Skeletal muscle satellite cell (primary cell): ENCODE measurements at regions not wholly inside any gene's neighbourhood (a gene's known extent, or its start where the extent isn't known, plus 50 kb on each side); places are given as distances from the start of the nearest gene placed in this dataset.

Experiments
- H3K27me3 ChIP-seq: 2 replicates; pipeline ENCODE4 v1.7.0; 2013; ENCODE audit warnings: low read length; ENCODE audit not compliant: control insufficient read depth, insufficient read depth
- H3K36me3 ChIP-seq: 2 replicates; pipeline ENCODE4 v1.7.0; 2013; ENCODE audit warnings: mild to moderate bottlenecking, control low read depth, low read length; ENCODE audit not compliant: insufficient read depth
- H3K4me1 ChIP-seq: 2 replicates; pipeline ENCODE4 v1.7.0; 2013; ENCODE audit warnings: low read length; ENCODE audit not compliant: control insufficient read depth, insufficient read depth
- H3K4me2 ChIP-seq: 2 replicates; pipeline ENCODE4 v1.7.0; 2013; ENCODE audit warnings: mild to moderate bottlenecking, low read length
- H3K4me3 ChIP-seq: 2 replicates; pipeline ENCODE4 v1.7.0; 2013; ENCODE audit warnings: low read length
- H3K9ac ChIP-seq: 2 replicates; pipeline ENCODE4 v1.7.0; 2013; ENCODE audit warnings: mild to moderate bottlenecking, low read depth, low read length, moderate library complexity
- H3K9me3 ChIP-seq: replicated peaks from 2 replicates; pipeline ENCODE4 v1.7.0; 2013; ENCODE audit warnings: mild to moderate bottlenecking, control low read depth, low read length

DNA sequence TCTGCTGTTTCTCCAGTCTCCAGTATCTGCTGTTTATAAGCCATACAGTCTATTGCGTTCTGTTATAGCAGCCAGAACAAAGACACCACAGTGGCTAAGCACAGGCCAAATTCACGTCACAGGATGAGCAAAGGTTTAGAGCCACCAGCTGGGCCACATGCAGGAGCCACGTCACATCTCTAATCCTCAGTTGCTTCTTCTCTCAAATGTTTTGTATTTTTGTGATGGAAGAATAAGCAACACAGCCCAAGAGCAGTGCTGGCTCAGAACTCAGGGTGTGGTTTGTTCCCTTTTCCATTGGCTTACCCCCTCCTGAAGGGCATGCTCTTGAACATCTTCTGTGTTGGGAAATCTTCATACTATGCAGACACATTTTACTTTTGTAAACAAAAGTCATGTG is 309.4 kb upstream of the CDH5 start:
- H3K36me3 ChIP-seq: no peaks in the 10 kb centered on the region
- no peak overlapping the region for H3K9ac ChIP-seq
- H3K4me1 ChIP-seq: no peaks in the 10 kb centered on the region
- H3K4me3 ChIP-seq: no peak overlapping the region
- peaks cover 5% of the 10 kb centered on the region for H3K27me3 ChIP-seq
- H3K9me3 ChIP-seq: no peaks in the 10 kb centered on the region
- H3K4me2 ChIP-seq: no peak overlapping the region

GRCh38 chr16:66054095-66054494 is 312.4 kb upstream of the CDH5 start:
- Histone ChIP-seq H3K9ac (no peak overlapping the region), H3K4me1 (no peaks in the 10 kb centered on the region), H3K4me3 (no peak overlapping the region), H3K9me3 (no peaks in the 10 kb centered on the region), H3K27me3 (peaks cover 5% of the 10 kb centered on the region), H3K4me2 (no peak overlapping the region), H3K36me3 (no peaks in the 10 kb centered on the region)

GRCh38 chr16:66052745-66053144 is 313.7 kb upstream of the CDH5 start:
- no peak overlapping the region for H3K9ac ChIP-seq
- no peaks in the 10 kb centered on the region for H3K36me3 ChIP-seq
- peaks cover 5% of the 10 kb centered on the region for H3K27me3 ChIP-seq
- no peaks in the 10 kb centered on the region for H3K4me1 ChIP-seq
- H3K4me3 ChIP-seq: no peak overlapping the region
- no peaks in the 10 kb centered on the region for H3K9me3 ChIP-seq
- H3K4me2 ChIP-seq: no peak overlapping the region

- Histone ChIP-seq H3K27me3 (no peaks in the 10 kb centered on the region), H3K9ac (no peak overlapping the region), H3K9me3 (no peaks in the 10 kb centered on the region), H3K4me1 (no peaks in the 10 kb centered on the region), H3K4me2 (no peak overlapping the region), H3K4me3 (no peak overlapping the region), H3K36me3 (no peaks in the 10 kb centered on the region)
Observed at GRCh38 chr16:66050991-66051390, 315.5 kb upstream of the CDH5 start.

- Histone ChIP-seq H3K9ac (no peak overlapping the region), H3K4me2 (no peak overlapping the region), H3K36me3 (no peaks in the 10 kb centered on the region), H3K4me3 (no peak overlapping the region), H3K4me1 (no peaks in the 10 kb centered on the region), H3K27me3 (no peaks in the 10 kb centered on the region), H3K9me3 (no peaks in the 10 kb centered on the region)
Observed at GRCh38 chr16:66049865-66050264, 316.6 kb upstream of the CDH5 start.

DNA sequence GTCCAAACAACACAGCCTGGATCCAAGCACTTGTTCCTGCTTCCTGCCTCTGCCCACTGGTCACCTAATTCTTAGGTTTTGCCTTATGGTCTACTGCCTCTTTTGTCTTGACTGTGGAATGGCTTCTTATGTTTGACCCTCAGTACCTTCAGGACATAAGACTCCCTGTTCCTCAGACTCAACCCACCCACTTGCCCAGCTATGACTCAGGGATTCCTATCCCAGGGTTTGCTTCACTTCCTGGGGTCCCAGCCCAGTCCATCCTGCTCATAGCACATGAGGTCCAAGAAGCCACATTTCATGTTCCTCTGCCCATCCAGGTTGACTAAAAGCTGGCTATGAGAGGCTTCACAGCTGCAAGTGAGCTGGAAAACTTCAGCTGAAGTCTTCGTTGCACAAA is 320.9 kb upstream of the CDH5 start:
- H3K36me3 ChIP-seq: no peaks in the 10 kb centered on the region
- H3K27me3 ChIP-seq: no peaks in the 10 kb centered on the region
- no peak overlapping the region for H3K4me3 ChIP-seq
- no peaks in the 10 kb centered on the region for H3K4me1 ChIP-seq
- H3K9ac ChIP-seq: no peak overlapping the region
- no peak overlapping the region for H3K4me2 ChIP-seq
- H3K9me3 ChIP-seq: no peaks in the 10 kb centered on the region

- Histone ChIP-seq H3K4me3 (no peak overlapping the region), H3K27me3 (no peaks in the 10 kb centered on the region), H3K4me1 (no peaks in the 10 kb centered on the region), H3K9me3 (no peaks in the 10 kb centered on the region), H3K9ac (no peak overlapping the region), H3K4me2 (no peak overlapping the region), H3K36me3 (no peaks in the 10 kb centered on the region)
Observed at GRCh38 chr16:66044556-66044955, 321.9 kb upstream of the CDH5 start.

GRCh38 chr16:66044089-66044488 is 322.4 kb upstream of the CDH5 start:
- Histone ChIP-seq H3K9ac (no peak overlapping the region), H3K36me3 (no peaks in the 10 kb centered on the region), H3K9me3 (no peaks in the 10 kb centered on the region), H3K4me3 (no peak overlapping the region), H3K4me2 (no peak overlapping the region), H3K4me1 (no peaks in the 10 kb centered on the region), H3K27me3 (no peaks in the 10 kb centered on the region)

DNA sequence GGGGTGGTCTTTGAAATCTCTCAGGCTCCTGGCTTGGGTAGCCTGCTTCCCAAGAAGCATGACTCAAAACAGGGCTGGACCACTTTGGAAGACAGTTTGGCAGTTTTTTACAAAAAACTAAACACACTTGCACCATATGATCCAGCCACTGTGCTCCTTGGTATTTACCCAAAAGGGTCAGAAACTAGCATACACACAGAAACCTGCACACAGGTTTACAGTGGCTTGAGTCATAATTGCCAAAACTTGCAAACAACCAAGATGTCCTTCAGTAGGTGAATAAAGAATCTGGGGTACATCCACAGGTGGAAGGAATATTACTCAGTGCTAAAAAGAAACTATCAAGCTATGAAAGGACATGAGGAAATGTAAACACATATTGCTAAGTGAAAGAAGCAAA is 323.2 kb upstream of the CDH5 start:
- H3K36me3 ChIP-seq: no peaks in the 10 kb centered on the region
- no peaks in the 10 kb centered on the region for H3K9me3 ChIP-seq
- no peaks in the 10 kb centered on the region for H3K27me3 ChIP-seq
- H3K4me1 ChIP-seq: no peaks in the 10 kb centered on the region
- no peak overlapping the region for H3K9ac ChIP-seq
- H3K4me2 ChIP-seq: no peak overlapping the region
- H3K4me3 ChIP-seq: no peak overlapping the region

DNA sequence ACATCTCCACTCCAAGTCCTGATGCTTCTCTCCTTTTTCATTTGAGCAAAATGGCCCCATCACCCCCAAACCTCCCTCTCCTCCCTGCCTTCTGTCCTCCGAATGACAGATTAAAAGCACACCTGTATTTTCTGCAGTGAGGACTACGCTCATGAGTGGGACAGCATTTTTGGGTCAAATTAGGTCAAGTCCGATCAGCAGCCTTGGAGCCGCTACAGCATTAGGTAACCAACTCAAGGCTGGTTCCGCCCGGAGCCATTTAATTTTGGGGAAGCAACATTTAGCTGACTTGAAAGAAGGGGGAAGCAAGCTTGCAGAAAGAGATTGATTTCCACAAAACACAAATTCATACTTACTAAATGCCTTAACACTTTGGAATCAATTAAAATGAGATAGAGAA is 324.1 kb upstream of the CDH5 start:
- no peaks in the 10 kb centered on the region for H3K9me3 ChIP-seq
- no peaks in the 10 kb centered on the region for H3K4me1 ChIP-seq
- no peaks in the 10 kb centered on the region for H3K36me3 ChIP-seq
- no peak overlapping the region for H3K9ac ChIP-seq
- H3K27me3 ChIP-seq: no peaks in the 10 kb centered on the region
- no peak overlapping the region for H3K4me2 ChIP-seq
- H3K4me3 ChIP-seq: no peak overlapping the region

DNA sequence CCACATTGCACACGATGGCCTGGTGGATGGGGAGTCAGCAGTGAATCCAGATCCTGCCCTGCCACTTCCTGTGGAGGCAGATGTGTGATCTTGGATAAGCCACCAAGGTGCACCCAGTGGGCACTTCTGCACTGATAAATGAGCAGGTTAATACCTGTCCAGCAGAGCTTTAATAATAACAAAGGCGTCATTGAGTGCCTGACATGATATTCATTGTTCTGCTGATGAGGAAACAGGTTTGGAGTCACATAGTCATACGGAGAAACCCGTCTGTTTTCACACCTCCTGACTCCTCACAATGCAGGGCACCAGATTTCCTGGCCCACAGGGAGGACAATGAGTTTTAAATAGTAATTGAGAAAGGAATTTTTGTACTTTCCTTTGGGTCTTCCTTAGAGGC is 324.6 kb upstream of the CDH5 start:
- Histone ChIP-seq H3K4me1 (no peaks in the 10 kb centered on the region), H3K9ac (no peak overlapping the region), H3K4me2 (no peak overlapping the region), H3K27me3 (no peaks in the 10 kb centered on the region), H3K9me3 (no peaks in the 10 kb centered on the region), H3K4me3 (no peak overlapping the region), H3K36me3 (no peaks in the 10 kb centered on the region)

DNA sequence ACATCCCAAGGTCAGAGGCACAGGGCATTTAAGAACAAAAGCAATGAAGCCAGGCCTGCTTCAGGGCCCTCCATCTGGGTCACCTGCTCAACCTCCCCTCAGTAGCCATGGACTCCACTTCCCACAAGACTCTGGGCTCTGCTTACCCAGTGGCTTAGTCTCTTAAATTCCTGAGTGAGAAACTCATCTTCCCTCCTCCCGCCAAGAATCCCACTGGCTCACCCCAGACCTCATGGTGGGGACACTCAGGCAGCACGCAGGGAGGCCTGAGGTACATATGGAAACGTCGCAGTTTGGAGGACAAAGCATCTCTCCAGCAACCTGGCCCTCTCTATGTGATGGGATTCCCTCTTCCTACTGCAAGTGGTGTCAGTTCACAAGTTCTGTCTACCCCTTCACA is 326.7 kb upstream of the CDH5 start:
- Histone ChIP-seq H3K9ac (no peak overlapping the region), H3K9me3 (no peaks in the 10 kb centered on the region), H3K27me3 (no peaks in the 10 kb centered on the region), H3K4me3 (no peak overlapping the region), H3K4me2 (no peak overlapping the region), H3K4me1 (no peaks in the 10 kb centered on the region), H3K36me3 (no peaks in the 10 kb centered on the region)
